ENCODE measurements at regions not wholly inside any gene's neighbourhood (a gene's known extent, or its start where the extent isn't known, plus 50 kb on each side); places are given as distances from the start of the nearest gene placed in this dataset.

DNA sequence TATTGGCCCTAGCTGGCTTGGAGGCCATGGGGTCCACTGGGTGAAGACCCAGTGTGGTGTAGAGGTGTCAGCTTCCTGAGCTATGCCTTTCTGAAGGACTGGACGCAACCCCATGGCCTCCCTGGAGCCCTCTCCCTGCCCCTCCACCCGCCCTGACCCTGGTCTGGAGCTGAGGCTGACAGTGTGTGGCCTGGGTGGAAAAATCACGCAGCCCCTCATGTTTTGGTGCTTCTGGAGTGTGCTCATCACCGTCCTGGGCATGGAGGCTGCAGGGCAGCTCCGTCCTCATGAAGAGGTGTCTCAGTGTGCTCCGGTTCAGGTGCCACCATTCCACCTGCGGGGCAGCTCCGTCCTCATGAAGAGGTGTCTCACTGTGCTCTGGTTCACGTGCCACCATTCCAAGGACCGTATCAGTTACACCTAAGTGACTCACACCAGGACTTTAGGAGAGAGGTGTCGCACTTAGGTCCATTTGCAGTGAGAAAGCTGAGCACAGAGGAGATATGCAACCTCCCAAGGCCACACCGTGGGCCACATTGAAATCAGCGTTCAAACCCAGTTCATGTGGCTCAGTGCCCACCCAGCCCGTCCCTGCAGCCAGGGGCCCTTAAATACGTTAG, 214.3 kb upstream of the IRX1 start:
- TF ChIP-seq, protein P1, sequence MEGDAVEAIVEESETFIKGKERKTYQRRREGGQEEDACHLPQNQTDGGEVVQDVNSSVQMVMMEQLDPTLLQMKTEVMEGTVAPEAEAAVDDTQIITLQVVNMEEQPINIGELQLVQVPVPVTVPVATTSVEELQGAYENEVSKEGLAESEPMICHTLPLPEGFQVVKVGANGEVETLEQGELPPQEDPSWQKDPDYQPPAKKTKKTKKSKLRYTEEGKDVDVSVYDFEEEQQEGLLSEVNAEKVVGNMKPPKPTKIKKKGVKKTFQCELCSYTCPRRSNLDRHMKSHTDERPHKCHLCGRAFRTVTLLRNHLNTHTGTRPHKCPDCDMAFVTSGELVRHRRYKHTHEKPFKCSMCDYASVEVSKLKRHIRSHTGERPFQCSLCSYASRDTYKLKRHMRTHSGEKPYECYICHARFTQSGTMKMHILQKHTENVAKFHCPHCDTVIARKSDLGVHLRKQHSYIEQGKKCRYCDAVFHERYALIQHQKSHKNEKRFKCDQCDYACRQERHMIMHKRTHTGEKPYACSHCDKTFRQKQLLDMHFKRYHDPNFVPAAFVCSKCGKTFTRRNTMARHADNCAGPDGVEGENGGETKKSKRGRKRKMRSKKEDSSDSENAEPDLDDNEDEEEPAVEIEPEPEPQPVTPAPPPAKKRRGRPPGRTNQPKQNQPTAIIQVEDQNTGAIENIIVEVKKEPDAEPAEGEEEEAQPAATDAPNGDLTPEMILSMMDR (IDR thresholded peaks at IDR 0.05): no peak
- TF ChIP-seq POLR2AphosphoS5 (IDR thresholded peaks at IDR 0.05): no peak

Measured in transverse colon (tissue), 4 donors.